ENCODE measurements at regions not wholly inside any gene's neighbourhood (a gene's known extent, or its start where the extent isn't known, plus 50 kb on each side); places are given as distances from the start of the nearest gene placed in this dataset.

- no peak for DNase-seq
Observed at GRCh38 chr20:52921340-52921739, 50.8 kb upstream of the TSHZ2 start.

GRCh38 chr20:52918311-52918710 is 53.8 kb upstream of the TSHZ2 start:
- DNase-seq = no peak

- DNase-seq = no peak
Observed at GRCh38 chr20:52915564-52915963, 56.6 kb upstream of the TSHZ2 start.

GRCh38 chr20:52914870-52915269 is 57.3 kb upstream of the TSHZ2 start:
- no peak for DNase-seq

- DNase-seq = no peak
Observed at GRCh38 chr20:52913650-52914387, 58.3 kb upstream of the TSHZ2 start.

GRCh38 chr20:52905241-52905994 is 66.7 kb upstream of the TSHZ2 start:
- DNase-seq = no peak

- DNase-seq = no peak
Observed at GRCh38 chr20:52904837-52905236, 67.3 kb upstream of the TSHZ2 start.

- no peak for DNase-seq
Observed at GRCh38 chr20:52899041-52899608, 73.0 kb upstream of the TSHZ2 start.

- DNase-seq = no peak
Observed at GRCh38 chr20:52896348-52896747, 75.8 kb upstream of the TSHZ2 start.

GRCh38 chr20:52895701-52896100 is 76.5 kb upstream of the TSHZ2 start:
- DNase-seq = no peak

- DNase-seq = no peak
Observed at GRCh38 chr20:52895235-52895634, 76.9 kb upstream of the TSHZ2 start.

- DNase-seq = no peak
Observed at GRCh38 chr20:52893498-52893897, 78.7 kb upstream of the TSHZ2 start.

- no peak for DNase-seq
Observed at GRCh38 chr20:52892023-52892422, 80.1 kb upstream of the TSHZ2 start.

- DNase-seq = no peak
Observed at GRCh38 chr20:52890130-52890529, 82.0 kb upstream of the TSHZ2 start.

- DNase-seq = no peak
Observed at GRCh38 chr20:52889225-52889624, 82.9 kb upstream of the TSHZ2 start.

- no peak for DNase-seq
Observed at GRCh38 chr20:52888096-52888495, 84.1 kb upstream of the TSHZ2 start.

GRCh38 chr20:52880997-52881396 is 91.2 kb upstream of the TSHZ2 start:
- no peak for DNase-seq

- DNase-seq = no peak
Observed at GRCh38 chr20:52880259-52880658, 91.9 kb upstream of the TSHZ2 start.

- no peak for DNase-seq
Observed at GRCh38 chr20:52874241-52874640, 97.9 kb upstream of the TSHZ2 start.

- no peak for DNase-seq
Observed at GRCh38 chr20:52869698-52870501, 102.3 kb upstream of the TSHZ2 start.

GRCh38 chr20:52869276-52869675 is 102.9 kb upstream of the TSHZ2 start:
- no peak for DNase-seq

- no peak for DNase-seq
Observed at GRCh38 chr20:52867305-52867704, 104.9 kb upstream of the TSHZ2 start.

- no peak for DNase-seq
Observed at GRCh38 chr20:52864916-52865605, 107.1 kb upstream of the TSHZ2 start.
